CD8-positive, alpha-beta memory T cell (primary cell): ENCODE measurements at regions not wholly inside any gene's neighbourhood (a gene's known extent, or its start where the extent isn't known, plus 50 kb on each side); places are given as distances from the start of the nearest gene placed in this dataset.
A peak's percentile ranks its signal among the peaks of the same experiment; 100 is the strongest.

Experiments
- CTCF ChIA-PET: fragments of 350-600 bp; sonication (Branson Sonifier 250); formaldehyde crosslinking; loops from one replicate; lab custom pipeline; 2021; ENCODE audit warnings: antibody characterized with exemption; lab: Charles Lee
- POLR2A ChIA-PET: fragments of 350-600 bp; sonication (Branson Sonifier 250); formaldehyde crosslinking; loops from one replicate; lab custom pipeline; 2021; ENCODE audit warnings: antibody characterized with exemption; lab: Charles Lee
- DNase-seq, 5 donors: peaks; one replicate each; pipeline versions ENCODE4 v3.0.0 to v3.0.0-alpha.2; 2020 to 2022; ENCODE audit warnings: mixed read lengths in 1 of 5
- H3K27ac ChIP-seq: one replicate; pipeline ENCODE4 v1.7.0; 2013; ENCODE audit warnings: low read depth, mild to moderate bottlenecking, low read length, moderate library complexity
- H3K27me3 ChIP-seq: 2 replicates; pipeline ENCODE4 v1.7.0; 2013; ENCODE audit warnings: low read length, mild to moderate bottlenecking; ENCODE audit not compliant: insufficient read depth, poor library complexity, severe bottlenecking
- H3K36me3 ChIP-seq: 2 replicates; pipeline ENCODE4 v1.7.0; 2013; ENCODE audit warnings: mild to moderate bottlenecking, low read length, moderate library complexity; ENCODE audit not compliant: insufficient read depth
- H3K4me1 ChIP-seq: 2 replicates; pipeline ENCODE4 v1.7.0; 2013; ENCODE audit warnings: mild to moderate bottlenecking, low read length, moderate library complexity; ENCODE audit not compliant: insufficient read depth
- H3K4me3 ChIP-seq: 2 replicates; pipeline ENCODE4 v1.7.0; 2013; ENCODE audit warnings: mild to moderate bottlenecking, low read length
- H3K9me3 ChIP-seq: 2 replicates; pipeline ENCODE4 v1.7.0; 2013; ENCODE audit warnings: mild to moderate bottlenecking, low read length
- H3K27ac Mint-ChIP-seq, 8 donors: one replicate each; pipeline ENCODE4 v1.8.0; 2020 to 2021; ENCODE audit warnings: mixed read lengths in 8 of 8, mild to moderate bottlenecking in 6 of 8, inconsistent platforms in 3 of 8, moderate library complexity in 3 of 8
- H3K27me3 Mint-ChIP-seq, 2 donors: one replicate each; pipeline ENCODE4 v1.8.0; 2020 to 2021; ENCODE audit warnings: mixed read lengths in 2 of 2, mild to moderate bottlenecking in 1 of 2, moderate library complexity in 1 of 2
- H3K36me3 Mint-ChIP-seq, 3 donors: one replicate each; pipeline ENCODE4 v1.8.0; 2020 to 2021; ENCODE audit warnings: mixed read lengths in 3 of 3, inconsistent platforms in 1 of 3, mild to moderate bottlenecking in 1 of 3
- H3K4me1 Mint-ChIP-seq, 3 donors: one replicate each; pipeline ENCODE4 v1.8.0; 2020 to 2021; ENCODE audit warnings: mixed read lengths in 3 of 3, inconsistent platforms in 1 of 3, mild to moderate bottlenecking in 1 of 3
- H3K4me3 Mint-ChIP-seq, 7 donors: one replicate each; pipeline ENCODE4 v1.8.0; 2020 to 2021; ENCODE audit warnings: mixed read lengths in 7 of 7, mild to moderate bottlenecking in 6 of 7, moderate library complexity in 4 of 7, inconsistent platforms in 2 of 7
- H3K9me3 Mint-ChIP-seq, 5 donors: one replicate each; pipeline ENCODE4 v1.8.0; 2020 to 2022; ENCODE audit warnings: mixed read lengths in 5 of 5, mild to moderate bottlenecking in 3 of 5, moderate library complexity in 2 of 5, inconsistent platforms in 1 of 5

- ChIA-PET CTCF (no interaction called here), POLR2A (no interaction called here)
Observed at GRCh38 chr13:75151081-75151643, 330.8 kb downstream of the TBC1D4 start.

GRCh38 chr13:75149776-75150175, 332.2 kb downstream of the TBC1D4 start:
- Mint-ChIP-seq H3K27ac (no peak overlapping the region), H3K27me3 (peaks cover 9 to 43% of the 10 kb centered on the region in 2 donors), H3K36me3 (no peaks in the 10 kb centered on the region), H3K4me3 (no peak overlapping the region), H3K4me1 (no peaks in the 10 kb centered on the region), H3K9me3 (peaks cover 0 to 3% (median 2%) of the 10 kb centered on the region in 5 donors)
- H3K36me3 ChIP-seq, result no peaks in the 10 kb centered on the region
- ChIA-PET POLR2A (no interaction called here), CTCF (no interaction called here)
- no peaks in the 10 kb centered on the region for H3K4me1 ChIP-seq
- H3K27me3 ChIP-seq, result no peaks in the 10 kb centered on the region
- DNase-seq, result no peak
- H3K4me3 ChIP-seq, result no peak overlapping the region
- H3K27ac ChIP-seq, result no peak overlapping the region
- no peaks in the 10 kb centered on the region for H3K9me3 ChIP-seq

More at GRCh38 chr13:75151081-75151643, 330.8 kb downstream of the TBC1D4 start:
- Mint-ChIP-seq H3K36me3 (no peaks in the 10 kb centered on the region), H3K9me3 (peaks cover 0 to 3% (median 2%) of the 10 kb centered on the region in 5 donors), H3K27me3 (peaks cover 12 to 50% of the 10 kb centered on the region in 2 donors), H3K4me1 (no peaks in the 10 kb centered on the region), H3K27ac (peak overlapping the region in 1 of 8 donors; percentile 13), H3K4me3 (no peak overlapping the region)
- no peaks in the 10 kb centered on the region for H3K4me1 ChIP-seq
- no peaks in the 10 kb centered on the region for H3K27me3 ChIP-seq
- H3K4me3 ChIP-seq, result no peak overlapping the region
- no peak overlapping the region for H3K27ac ChIP-seq
- DNase-seq, result no peak
- no peaks in the 10 kb centered on the region for H3K9me3 ChIP-seq
- H3K36me3 ChIP-seq, result no peaks in the 10 kb centered on the region

GRCh38 chr13:75147946-75148345, 334.0 kb downstream of the TBC1D4 start:
- no peaks in the 10 kb centered on the region for H3K4me1 ChIP-seq
- H3K27ac ChIP-seq, result no peak overlapping the region
- no peak overlapping the region for H3K4me3 Mint-ChIP-seq
- no peaks in the 10 kb centered on the region for H3K36me3 Mint-ChIP-seq
- peaks cover 10 to 36% of the 10 kb centered on the region in 2 donors for H3K27me3 Mint-ChIP-seq
- no peak for DNase-seq
- CTCF ChIA-PET, result no interaction called here
- no peak overlapping the region for H3K27ac Mint-ChIP-seq
- no peak overlapping the region for H3K4me3 ChIP-seq
- H3K9me3 ChIP-seq, result no peaks in the 10 kb centered on the region
- no peaks in the 10 kb centered on the region for H3K27me3 ChIP-seq
- no peaks in the 10 kb centered on the region for H3K36me3 ChIP-seq
- H3K9me3 Mint-ChIP-seq, result peaks cover 0 to 3% (median under 1%) of the 10 kb centered on the region in 5 donors
- POLR2A ChIA-PET, result no interaction called here
- no peaks in the 10 kb centered on the region for H3K4me1 Mint-ChIP-seq

GRCh38 chr13:75146436-75146835, 335.5 kb downstream of the TBC1D4 start:
- Mint-ChIP-seq H3K9me3 (no peaks in the 10 kb centered on the region), H3K4me1 (no peaks in the 10 kb centered on the region), H3K36me3 (no peaks in the 10 kb centered on the region), H3K27me3 (peaks cover 6 to 28% of the 10 kb centered on the region in 2 donors), H3K4me3 (no peak overlapping the region), H3K27ac (no peak overlapping the region)
- no peaks in the 10 kb centered on the region for H3K27me3 ChIP-seq
- no peaks in the 10 kb centered on the region for H3K9me3 ChIP-seq
- no peaks in the 10 kb centered on the region for H3K4me1 ChIP-seq
- H3K4me3 ChIP-seq, result no peak overlapping the region
- H3K27ac ChIP-seq, result no peak overlapping the region
- ChIA-PET CTCF (no interaction called here), POLR2A (no interaction called here)
- no peak for DNase-seq
- no peaks in the 10 kb centered on the region for H3K36me3 ChIP-seq

- no peaks in the 10 kb centered on the region for H3K9me3 ChIP-seq
- no peaks in the 10 kb centered on the region for H3K27me3 ChIP-seq
- ChIA-PET CTCF (no interaction called here), POLR2A (no interaction called here)
- H3K4me3 ChIP-seq, result no peak overlapping the region
- no peak overlapping the region for H3K27ac ChIP-seq
- no peaks in the 10 kb centered on the region for H3K4me1 ChIP-seq
- Mint-ChIP-seq H3K4me3 (no peak overlapping the region), H3K27me3 (peaks cover 7 to 26% of the 10 kb centered on the region in 2 donors), H3K36me3 (no peaks in the 10 kb centered on the region), H3K4me1 (no peaks in the 10 kb centered on the region), H3K27ac (no peak overlapping the region), H3K9me3 (no peaks in the 10 kb centered on the region)
- no peak for DNase-seq
- H3K36me3 ChIP-seq, result no peaks in the 10 kb centered on the region
Observed at GRCh38 chr13:75145927-75146326, 336.0 kb downstream of the TBC1D4 start.

GRCh38 chr13:75139291-75139690, 342.7 kb downstream of the TBC1D4 start:
- peaks cover 12 to 24% of the 10 kb centered on the region in 2 donors for H3K27me3 Mint-ChIP-seq
- Histone ChIP-seq H3K9me3 (no peaks in the 10 kb centered on the region), H3K4me3 (no peak overlapping the region), H3K36me3 (no peaks in the 10 kb centered on the region), H3K27me3 (no peaks in the 10 kb centered on the region), H3K27ac (no peak overlapping the region), H3K4me1 (no peaks in the 10 kb centered on the region)
- DNase-seq, result no peak
- H3K27ac Mint-ChIP-seq, result no peak overlapping the region
- H3K4me1 Mint-ChIP-seq, result no peaks in the 10 kb centered on the region
- ChIA-PET POLR2A (no interaction called here), CTCF (no interaction called here)
- no peak overlapping the region for H3K4me3 Mint-ChIP-seq
- H3K36me3 Mint-ChIP-seq, result peaks cover 0 to 2% (median 0%) of the 10 kb centered on the region in 3 donors
- H3K9me3 Mint-ChIP-seq, result peaks cover 7 to 23% (median 11%) of the 10 kb centered on the region in 5 donors

GRCh38 chr13:75137911-75138571, 343.9 kb downstream of the TBC1D4 start:
- Mint-ChIP-seq H3K4me3 (no peak overlapping the region), H3K9me3 (peaks cover 7 to 23% (median 11%) of the 10 kb centered on the region in 5 donors), H3K4me1 (no peaks in the 10 kb centered on the region), H3K36me3 (peaks cover 0 to 2% (median 0%) of the 10 kb centered on the region in 3 donors), H3K27me3 (peaks cover 10 to 26% of the 10 kb centered on the region in 2 donors), H3K27ac (no peak overlapping the region)
- ChIA-PET POLR2A (no interaction called here), CTCF (no interaction called here)
- no peak for DNase-seq
- Histone ChIP-seq H3K27ac (no peak overlapping the region), H3K36me3 (no peaks in the 10 kb centered on the region), H3K9me3 (no peaks in the 10 kb centered on the region), H3K4me3 (no peak overlapping the region), H3K4me1 (no peaks in the 10 kb centered on the region), H3K27me3 (no peaks in the 10 kb centered on the region)

- Histone ChIP-seq H3K4me3 (no peak overlapping the region), H3K9me3 (no peaks in the 10 kb centered on the region), H3K36me3 (no peaks in the 10 kb centered on the region), H3K27me3 (no peaks in the 10 kb centered on the region), H3K27ac (no peak overlapping the region), H3K4me1 (no peaks in the 10 kb centered on the region)
- ChIA-PET POLR2A (no interaction called here), CTCF (no interaction called here)
- H3K4me3 Mint-ChIP-seq, result no peak overlapping the region
- DNase-seq, result no peak
- H3K27me3 Mint-ChIP-seq, result peaks cover 8 to 27% of the 10 kb centered on the region in 2 donors
- H3K27ac Mint-ChIP-seq, result no peak overlapping the region
- H3K9me3 Mint-ChIP-seq, result peaks cover 7 to 23% (median 11%) of the 10 kb centered on the region in 5 donors
- peaks cover 0 to 2% (median 0%) of the 10 kb centered on the region in 3 donors for H3K36me3 Mint-ChIP-seq
- no peaks in the 10 kb centered on the region for H3K4me1 Mint-ChIP-seq
Observed at GRCh38 chr13:75136151-75136550, 345.8 kb downstream of the TBC1D4 start.
